ELR (cell line): ENCODE measurements at regions not wholly inside any gene's neighbourhood (a gene's known extent, or its start where the extent isn't known, plus 50 kb on each side); places are given as distances from the start of the nearest gene placed in this dataset.

ENCODE experiments used
- DNase-seq: peaks from one replicate; pipeline ENCODE4 v3.0.0-alpha.2; 2015; ENCODE audit warnings: low read depth

DNA sequence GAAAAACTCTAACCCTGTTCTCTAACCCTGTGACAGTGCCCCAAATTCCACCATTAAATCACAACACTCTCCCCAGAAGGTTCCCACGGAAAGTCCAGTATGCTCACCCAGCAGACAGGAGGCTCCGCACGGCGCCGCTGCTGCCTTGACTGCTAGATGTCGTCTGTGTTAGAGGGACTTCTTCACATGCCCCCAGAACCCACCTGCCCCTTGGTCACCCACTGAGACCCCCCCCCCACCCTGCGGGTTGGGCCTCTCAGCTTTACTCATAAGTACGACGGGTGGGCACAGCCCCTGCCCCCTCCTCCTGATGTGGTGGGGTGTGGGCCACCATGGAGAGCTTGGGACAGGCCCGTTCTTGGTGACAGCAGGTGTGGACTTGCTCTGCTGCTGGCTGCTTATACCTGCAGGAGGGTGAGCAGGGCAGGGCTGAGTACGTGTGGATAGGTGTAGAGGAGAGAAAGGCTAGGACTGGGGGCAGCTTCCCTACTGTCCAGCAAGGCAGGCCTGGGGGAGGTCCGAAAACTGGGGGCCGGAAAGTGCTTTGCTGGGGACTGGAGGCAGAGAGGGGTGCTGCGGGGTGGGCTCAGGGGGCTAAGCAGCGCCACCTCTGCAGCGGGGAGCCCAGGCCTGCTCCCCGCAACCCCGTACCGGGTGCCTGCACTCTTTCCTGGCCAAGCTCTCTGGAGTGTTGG lies 57.5 kb upstream of the OLFM1 start:
- no peak for DNase-seq

DNA sequence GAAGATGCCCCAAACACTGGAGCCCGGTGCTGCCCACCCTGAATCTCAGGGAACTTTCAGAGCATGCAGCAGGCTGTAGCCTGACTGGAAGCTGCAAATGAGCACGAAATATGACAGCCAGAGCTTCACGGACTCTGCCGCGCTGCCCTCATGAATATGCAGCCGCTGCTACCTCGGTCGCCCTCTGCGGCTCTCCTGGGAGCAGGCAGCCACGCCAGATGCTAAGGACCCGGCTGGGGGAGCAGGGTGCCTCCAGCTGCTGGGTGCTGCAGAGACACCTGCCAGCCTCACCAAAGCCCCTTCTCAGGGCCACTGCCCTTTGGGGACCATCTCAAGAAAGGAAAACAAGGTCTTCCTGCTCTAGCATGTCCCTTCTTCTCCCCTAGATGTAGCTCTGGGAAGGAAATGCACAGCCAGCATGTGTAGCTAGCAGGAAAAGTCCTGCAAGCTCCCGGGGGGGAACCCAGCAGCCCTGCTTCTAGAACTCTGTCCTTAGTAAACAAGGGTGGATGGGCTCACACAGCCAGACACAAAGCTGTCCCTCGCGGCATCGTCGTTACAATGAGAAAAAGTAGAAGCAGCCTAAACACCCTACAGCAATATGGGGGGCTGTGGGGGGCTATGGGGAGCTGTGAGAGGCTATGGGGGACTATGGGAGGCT lies 56.8 kb upstream of the OLFM1 start:
- no peak for DNase-seq

DNA sequence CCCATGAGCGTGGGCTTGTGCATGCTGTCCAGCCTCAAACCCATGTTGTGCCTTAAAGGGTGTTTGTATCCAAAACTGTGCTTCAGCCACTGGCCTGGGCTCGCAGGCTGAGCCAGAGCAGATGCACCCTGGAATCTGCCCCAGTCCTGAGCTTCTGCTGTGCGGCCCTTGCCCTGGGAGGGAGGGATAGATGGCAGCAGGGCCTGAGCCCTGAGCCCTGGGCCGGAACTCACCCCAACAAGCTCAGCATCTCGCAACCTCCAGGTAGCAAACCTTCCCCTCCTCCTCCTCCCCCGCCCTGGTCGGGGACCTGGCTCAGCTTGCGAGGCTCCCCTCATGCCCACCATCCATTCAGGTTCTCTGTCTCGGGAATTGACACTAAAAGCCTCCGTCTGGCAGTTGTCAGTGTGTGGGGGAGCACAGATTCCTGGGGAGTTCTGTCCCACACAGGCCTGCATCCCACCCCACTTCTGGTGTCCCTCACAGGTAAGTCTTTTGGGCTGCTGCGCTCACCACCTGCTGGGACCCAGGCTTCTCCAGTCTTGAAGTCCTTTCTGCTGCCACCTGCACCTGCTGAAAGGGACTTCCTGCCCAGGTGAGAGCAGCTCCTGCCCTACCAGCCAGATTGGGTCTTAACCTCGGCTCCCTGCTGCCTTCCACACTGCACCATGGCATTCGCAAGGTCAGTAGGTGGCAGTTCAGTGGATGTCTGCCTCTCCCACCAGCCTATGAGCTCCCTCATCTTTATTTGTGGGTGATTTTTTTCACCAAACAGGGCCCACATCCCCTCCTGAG lies 55.2 kb upstream of the OLFM1 start:
- no peak for DNase-seq

DNA sequence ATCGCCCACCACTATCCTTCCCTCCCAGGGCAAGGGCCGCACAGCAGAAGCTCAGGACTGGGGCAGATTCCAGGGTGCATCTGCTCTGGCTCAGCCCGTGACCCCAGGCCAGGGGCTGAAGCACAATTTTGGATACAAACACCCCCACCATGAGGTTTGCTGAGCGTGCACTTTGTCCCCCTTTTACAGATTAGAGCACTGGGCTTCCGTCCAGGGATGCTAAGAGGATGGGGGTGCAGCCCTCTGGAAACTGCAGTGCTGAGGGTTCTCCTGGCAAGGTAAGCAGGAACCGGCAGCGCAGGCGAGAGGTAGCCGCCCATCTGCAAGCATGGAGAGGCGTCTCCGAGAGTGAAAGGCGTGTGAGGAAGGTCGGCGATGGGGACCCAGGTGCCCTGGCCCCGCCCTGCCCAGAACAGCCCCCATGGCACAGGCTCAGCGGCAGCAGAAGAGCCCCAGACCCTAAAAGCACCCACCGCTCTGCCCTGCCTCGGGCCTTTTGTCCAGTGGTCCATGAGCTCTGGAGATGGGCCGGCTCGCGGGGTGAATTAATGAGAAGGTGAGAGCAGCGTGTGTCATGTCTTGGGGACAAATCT lies 54.5 kb upstream of the OLFM1 start:
- no peak for DNase-seq

DNA sequence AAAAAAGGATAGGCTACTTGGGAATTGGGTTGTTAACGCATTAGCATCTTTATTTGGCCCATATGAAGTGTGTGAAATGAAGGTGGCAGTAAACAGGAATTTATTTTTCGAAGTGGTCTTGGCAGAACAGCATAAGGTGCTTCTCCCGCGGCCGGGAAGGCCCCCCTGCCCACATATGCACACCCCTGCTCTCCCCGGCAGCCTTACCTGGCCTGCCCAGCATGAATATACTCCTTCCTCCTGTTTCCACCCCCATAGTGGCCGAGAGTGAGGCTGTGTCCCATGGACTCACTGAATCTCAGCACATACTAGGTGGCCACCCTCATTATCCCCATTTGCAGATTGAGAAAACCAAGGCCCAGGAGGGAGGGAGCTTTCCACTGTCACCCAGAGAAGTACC lies 54.0 kb upstream of the OLFM1 start:
- DNase-seq = no peak

DNA sequence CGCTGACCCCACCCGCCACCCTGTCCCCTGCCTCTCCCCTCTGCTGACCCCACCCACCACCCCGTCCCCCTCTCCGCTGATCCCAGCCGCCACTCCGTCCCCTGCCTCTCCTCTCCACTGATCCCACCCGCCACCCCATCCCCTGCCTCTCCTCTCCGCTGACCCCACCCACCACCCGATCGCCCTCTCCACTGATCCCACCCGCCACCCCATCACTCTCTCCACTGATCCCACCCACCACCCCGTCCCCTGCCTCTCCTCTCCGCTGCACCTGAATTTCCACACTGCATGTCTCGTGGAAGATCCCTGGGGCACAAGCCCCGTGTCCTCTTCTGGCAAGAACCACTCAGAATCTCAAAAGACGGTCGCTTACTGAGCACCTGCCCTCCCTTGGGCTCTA lies 53.4 kb upstream of the OLFM1 start:
- no peak for DNase-seq

DNA sequence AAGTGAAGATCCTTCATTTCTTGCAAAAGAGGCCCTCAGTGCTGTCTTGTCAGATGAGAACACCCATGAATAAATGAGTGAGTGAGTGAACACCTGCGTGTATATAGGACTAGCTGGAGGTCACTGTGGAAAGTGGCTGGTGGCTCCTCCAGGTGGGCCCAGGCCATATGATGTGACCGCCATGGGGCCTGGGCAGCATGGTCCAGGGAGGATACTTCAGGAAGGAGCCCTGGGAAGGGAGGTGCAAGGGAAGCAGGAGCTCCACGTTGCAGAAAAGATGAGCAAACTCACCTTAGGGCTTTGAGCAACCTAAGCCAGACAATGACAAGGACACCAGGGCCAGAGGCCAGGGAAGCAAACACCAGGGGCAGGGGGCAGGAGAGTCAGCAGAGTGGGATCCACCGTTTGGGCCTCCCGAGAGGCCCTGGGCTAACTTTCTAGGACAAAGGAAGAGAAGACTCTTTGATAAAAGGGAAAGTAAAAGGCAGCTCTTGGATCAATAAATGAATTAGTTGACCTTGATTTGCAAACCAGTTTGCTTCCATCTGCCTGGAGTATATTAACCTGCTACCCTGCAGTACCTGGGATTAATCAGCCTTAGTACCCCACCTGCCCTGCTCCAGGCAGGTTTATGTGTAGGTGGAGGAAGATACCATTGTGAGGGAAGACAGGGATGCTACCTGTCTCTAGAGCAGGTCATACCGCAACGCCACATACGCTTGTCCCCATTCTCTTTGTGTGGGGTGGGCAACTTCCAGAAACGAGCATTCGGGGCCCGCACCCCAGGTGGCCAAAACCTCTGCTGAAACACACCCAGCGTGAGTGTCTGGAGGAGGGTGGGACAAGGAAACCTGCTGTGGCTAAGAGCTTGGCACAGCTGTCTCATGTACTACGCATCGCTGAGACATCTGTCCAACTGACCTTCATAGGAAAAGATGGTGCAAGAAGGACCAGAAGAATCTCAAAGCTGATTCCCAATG lies 51.4 kb upstream of the OLFM1 start:
- no peak for DNase-seq

DNA sequence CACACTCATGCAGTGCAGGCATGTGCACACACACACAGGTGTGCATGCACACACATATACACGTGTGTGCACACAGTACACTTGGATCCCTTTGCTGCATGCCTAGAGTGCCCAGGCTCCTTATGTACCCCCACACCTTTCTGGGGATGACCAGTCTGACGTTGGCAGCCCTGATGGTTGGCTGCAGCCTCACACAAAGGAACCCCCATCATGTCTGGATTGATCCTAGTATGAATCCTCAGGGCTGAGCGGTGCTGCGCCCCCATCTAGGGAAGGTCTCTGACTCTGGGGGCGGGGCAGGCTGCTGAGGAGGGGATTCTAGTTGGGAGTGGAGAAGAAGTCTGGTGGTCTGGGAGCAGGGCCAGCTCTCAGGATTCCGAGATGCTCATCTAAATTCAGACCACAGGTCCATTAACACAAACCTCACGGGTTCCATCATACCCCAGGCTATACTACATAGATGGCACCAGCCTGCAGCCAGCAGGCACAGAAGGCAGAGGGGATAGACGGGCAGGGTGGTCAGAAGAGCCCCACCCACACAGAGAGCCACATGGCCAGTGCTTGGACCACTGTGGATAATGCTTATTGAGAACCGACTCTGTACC lies 50.5 kb upstream of the OLFM1 start:
- DNase-seq = no peak

DNA sequence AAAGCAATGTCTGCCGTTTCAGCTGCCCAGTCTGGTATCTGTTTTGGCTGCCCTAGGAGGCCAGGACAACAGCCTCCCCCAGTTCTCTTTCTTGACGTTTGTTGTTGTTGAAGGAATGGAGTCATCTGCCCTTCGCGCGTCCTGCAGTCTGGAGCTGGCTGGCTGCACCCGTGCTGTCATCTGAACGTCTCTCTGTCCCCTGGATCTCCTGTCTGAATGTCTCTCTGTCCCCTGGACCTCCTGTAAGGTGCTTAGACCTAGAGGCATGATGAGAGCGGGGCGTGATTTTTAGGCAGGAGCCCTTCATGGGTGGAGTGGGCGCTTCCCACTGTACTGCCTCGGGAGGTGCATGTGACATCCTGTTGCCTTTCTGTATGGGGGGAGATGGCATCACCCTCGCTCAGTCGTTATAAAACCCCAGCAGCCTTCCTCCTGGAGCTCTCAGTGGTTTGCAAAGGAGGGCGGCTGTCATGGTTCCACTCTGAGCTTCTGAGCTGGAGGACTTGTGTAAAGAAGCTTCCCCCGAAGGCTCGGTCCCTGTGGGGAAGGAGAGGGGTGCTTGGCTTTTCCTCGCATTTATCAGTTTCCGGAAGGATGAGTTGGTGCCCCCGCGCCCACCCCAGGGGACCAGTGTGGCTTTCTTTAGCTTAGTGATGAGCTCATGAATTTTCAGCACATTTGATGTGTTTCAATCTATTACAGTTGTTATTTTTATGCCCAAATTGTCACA lies 49.8 kb upstream of the OLFM1 start:
- no peak for DNase-seq
